Muscle of leg (tissue), 3 donors: ENCODE measurements at regions not wholly inside any gene's neighbourhood (a gene's known extent, or its start where the extent isn't known, plus 50 kb on each side); places are given as distances from the start of the nearest gene placed in this dataset.
A peak's percentile ranks its signal among the peaks of the same experiment; 100 is the strongest.
"Not testable (repeated sequence)": the region's sequence is repeated elsewhere in the genome, so short reads cannot be mapped to it uniquely, and the experiment has no call there.

ENCODE experiments used
- DNase-seq: peaks from one replicate; pipeline ENCODE4 v3.0.0; 2013
- H3K27ac ChIP-seq: one replicate; pipeline ENCODE4 v1.5.1; 2013; ENCODE audit warnings: mild to moderate bottlenecking, low read length, control low read depth
- H3K27me3 ChIP-seq: one replicate; pipeline ENCODE4 v1.6.1; 2013; ENCODE audit warnings: low read length; ENCODE audit not compliant: control insufficient read depth, insufficient read depth
- H3K36me3 ChIP-seq: one replicate; pipeline ENCODE4 v1.6.1; 2013; ENCODE audit warnings: low read length; ENCODE audit not compliant: control insufficient read depth, insufficient read depth
- H3K4me1 ChIP-seq: one replicate; pipeline ENCODE4 v1.6.1; 2013; ENCODE audit warnings: low read length; ENCODE audit not compliant: control insufficient read depth, insufficient read depth
- H3K4me3 ChIP-seq: one replicate; pipeline ENCODE4 v1.5.1; 2013; ENCODE audit warnings: low read length, control low read depth
- H3K9me3 ChIP-seq: replicated peaks from 2 replicates; pipeline ENCODE4 v1.6.1; 2013; ENCODE audit warnings: low read depth, low read length; ENCODE audit not compliant: control insufficient read depth
- WGBS: methylation state at CpG from one replicate; pipeline ENCODE4 v1.1.5; 2013; ENCODE audit warnings: missing lambda C conversion rate; ENCODE audit not compliant: insufficient coverage; 5-methylcytosine and 5-hydroxymethylcytosine counted together

DNA sequence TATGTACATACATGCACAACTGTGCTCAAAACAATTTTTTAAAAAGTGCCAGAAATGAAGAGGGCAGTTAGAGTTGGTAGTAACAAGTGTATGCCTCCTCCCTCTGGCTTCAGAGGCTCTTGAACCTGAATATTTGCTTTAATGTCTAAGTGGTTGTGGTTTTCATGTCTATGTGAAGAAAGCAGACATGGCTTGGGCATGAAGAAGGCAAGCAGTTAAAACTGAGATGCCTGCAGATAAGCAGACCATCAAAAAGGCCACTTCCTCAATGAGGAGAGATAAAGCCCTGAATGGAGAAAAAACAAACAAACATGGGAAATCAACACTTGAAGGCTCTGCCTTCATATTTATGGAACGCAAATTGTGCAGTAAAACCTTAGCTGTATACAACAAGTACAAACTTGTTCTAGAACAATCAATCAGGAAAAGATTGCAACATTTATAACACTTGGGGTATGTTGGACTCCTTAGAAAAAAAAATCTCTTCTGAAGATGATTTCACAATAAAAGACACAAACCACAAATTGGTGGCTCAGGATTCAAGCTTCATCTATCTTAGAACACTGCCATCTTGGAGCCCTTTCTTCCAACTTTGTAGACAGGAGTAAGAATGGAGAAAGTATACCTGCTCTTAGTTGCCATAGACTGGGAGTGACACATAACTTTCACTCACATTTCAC is 52.7 kb upstream of the PLA2G4A start:
- Histone ChIP-seq H3K27ac (no peak overlapping the region), H3K4me1 (no peaks in the 10 kb centered on the region), H3K36me3 (no peaks in the 10 kb centered on the region), H3K4me3 (no peak overlapping the region), H3K27me3 (no peaks in the 10 kb centered on the region), H3K9me3 (no peaks in the 10 kb centered on the region)
- WGBS, result no CpG with 5 or more reads among the region's 1 CpG
- no peak for DNase-seq

DNA sequence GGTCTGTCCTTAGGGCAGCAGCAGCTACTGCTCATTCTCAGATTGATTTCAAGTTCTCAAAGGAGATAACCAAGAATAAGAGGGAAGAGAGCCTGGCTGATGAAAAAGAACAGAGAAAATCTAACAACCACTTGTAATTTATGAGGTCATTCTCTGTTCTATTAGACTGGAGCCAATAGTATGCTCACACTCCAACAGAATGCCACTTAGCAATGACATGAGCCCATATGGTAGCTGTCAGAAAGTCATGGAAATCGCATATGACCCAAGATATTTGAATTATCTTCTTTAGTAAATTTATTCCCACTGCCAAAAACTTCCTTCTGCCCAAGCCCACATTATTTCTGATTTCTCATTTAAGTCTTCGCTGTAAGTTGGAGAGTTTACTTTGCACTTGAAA is 53.7 kb upstream of the PLA2G4A start:
- Histone ChIP-seq H3K4me3 (no peak overlapping the region), H3K4me1 (no peaks in the 10 kb centered on the region), H3K27me3 (no peaks in the 10 kb centered on the region), H3K27ac (no peak overlapping the region), H3K36me3 (no peaks in the 10 kb centered on the region), H3K9me3 (no peaks in the 10 kb centered on the region)
- no CpG with 5 or more reads among the region's 2 CpGs for WGBS
- peak; percentile 38 for DNase-seq

GRCh38 chr1:186772228-186772627 is 56.5 kb upstream of the PLA2G4A start:
- no peak for DNase-seq
- no peak overlapping the region for H3K27ac ChIP-seq
- H3K27me3 ChIP-seq, result no peaks in the 10 kb centered on the region
- no peaks in the 10 kb centered on the region for H3K36me3 ChIP-seq
- H3K4me1 ChIP-seq, result no peaks in the 10 kb centered on the region
- H3K9me3 ChIP-seq, result no peaks in the 10 kb centered on the region
- no peak overlapping the region for H3K4me3 ChIP-seq
- WGBS, result 86% methylated on average over 3 of the region's 3 CpGs

- H3K4me1 ChIP-seq, result no peaks in the 10 kb centered on the region
- no peaks in the 10 kb centered on the region for H3K36me3 ChIP-seq
- H3K27ac ChIP-seq, result no peak overlapping the region
- H3K4me3 ChIP-seq, result no peak overlapping the region
- no peak for DNase-seq
- no peaks in the 10 kb centered on the region for H3K9me3 ChIP-seq
- no peaks in the 10 kb centered on the region for H3K27me3 ChIP-seq
- WGBS, result 83% methylated on average over 1 of the region's 1 CpG
Observed at GRCh38 chr1:186770421-186770820, 58.3 kb upstream of the PLA2G4A start.

GRCh38 chr1:186768906-186769305 is 59.8 kb upstream of the PLA2G4A start:
- H3K4me1 ChIP-seq, result no peaks in the 10 kb centered on the region
- H3K27ac ChIP-seq, result no peak overlapping the region
- no peaks in the 10 kb centered on the region for H3K9me3 ChIP-seq
- no peak overlapping the region for H3K4me3 ChIP-seq
- DNase-seq, result no peak
- H3K27me3 ChIP-seq, result no peaks in the 10 kb centered on the region
- H3K36me3 ChIP-seq, result no peaks in the 10 kb centered on the region

- Histone ChIP-seq H3K27ac (no peak overlapping the region), H3K4me1 (no peaks in the 10 kb centered on the region), H3K9me3 (no peaks in the 10 kb centered on the region), H3K27me3 (no peaks in the 10 kb centered on the region), H3K36me3 (no peaks in the 10 kb centered on the region), H3K4me3 (no peak overlapping the region)
- DNase-seq, result no peak
- 100% methylated on average over 1 of the region's 1 CpG for WGBS
Observed at GRCh38 chr1:186765446-186765845, 63.3 kb upstream of the PLA2G4A start.

GRCh38 chr1:186763107-186763506 is 65.6 kb upstream of the PLA2G4A start:
- WGBS, result no CpG with 5 or more reads among the region's 1 CpG
- Histone ChIP-seq H3K9me3 (no peaks in the 10 kb centered on the region), H3K4me1 (no peaks in the 10 kb centered on the region), H3K27ac (no peak overlapping the region), H3K4me3 (no peak overlapping the region), H3K36me3 (no peaks in the 10 kb centered on the region), H3K27me3 (no peaks in the 10 kb centered on the region)
- DNase-seq, result peak; percentile 57

- DNase-seq, result no peak
- H3K27me3 ChIP-seq, result no peaks in the 10 kb centered on the region
- no peak overlapping the region for H3K4me3 ChIP-seq
- H3K4me1 ChIP-seq, result no peaks in the 10 kb centered on the region
- H3K36me3 ChIP-seq, result no peaks in the 10 kb centered on the region
- no peaks in the 10 kb centered on the region for H3K9me3 ChIP-seq
- H3K27ac ChIP-seq, result no peak overlapping the region
Observed at GRCh38 chr1:186762653-186763052, 66.1 kb upstream of the PLA2G4A start.

DNA sequence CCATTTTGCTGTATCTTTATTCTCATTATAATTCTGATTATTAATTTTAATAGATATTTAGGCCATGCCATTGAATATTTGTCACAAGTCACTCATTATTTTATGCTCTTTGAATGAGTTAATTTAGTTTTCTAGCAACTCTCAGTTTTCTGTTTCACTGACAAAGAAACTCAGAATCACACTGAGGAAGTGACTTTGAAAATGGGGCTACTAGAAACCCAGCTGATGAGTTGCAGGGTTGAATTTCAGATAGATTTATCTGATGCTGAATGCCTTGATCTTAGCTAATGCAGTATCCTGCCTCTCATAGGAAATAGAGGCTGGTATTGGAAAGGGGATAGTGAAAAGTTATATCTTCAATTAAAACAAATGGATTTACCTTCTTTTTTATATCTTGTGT is 67.4 kb upstream of the PLA2G4A start:
- no peaks in the 10 kb centered on the region for H3K9me3 ChIP-seq
- H3K4me1 ChIP-seq, result no peaks in the 10 kb centered on the region
- no peaks in the 10 kb centered on the region for H3K36me3 ChIP-seq
- no peaks in the 10 kb centered on the region for H3K27me3 ChIP-seq
- H3K4me3 ChIP-seq, result no peak overlapping the region
- no peak for DNase-seq
- no peak overlapping the region for H3K27ac ChIP-seq

- Histone ChIP-seq H3K4me1 (no peaks in the 10 kb centered on the region), H3K36me3 (no peaks in the 10 kb centered on the region), H3K27ac (no peak overlapping the region), H3K4me3 (no peak overlapping the region), H3K9me3 (no peaks in the 10 kb centered on the region), H3K27me3 (no peaks in the 10 kb centered on the region)
- no CpG with 5 or more reads among the region's 1 CpG for WGBS
- DNase-seq, result no peak
Observed at GRCh38 chr1:186760446-186760845, 68.3 kb upstream of the PLA2G4A start.

- not testable (repeated sequence) for H3K4me3 ChIP-seq, H3K27me3 ChIP-seq, H3K9me3 ChIP-seq, H3K4me1 ChIP-seq, H3K36me3 ChIP-seq, H3K27ac ChIP-seq, DNase-seq
- WGBS, result 100% methylated on average over 1 of the region's 8 CpGs
Observed at GRCh38 chr1:186758896-186759606, 69.7 kb upstream of the PLA2G4A start.
